ENCODE measurements at regions not wholly inside any gene's neighbourhood (a gene's known extent, or its start where the extent isn't known, plus 50 kb on each side); places are given as distances from the start of the nearest gene placed in this dataset.

GRCh38 chr2:126531029-126531428, 124.9 kb upstream of the GYPC start:
- Mint-ChIP-seq H3K4me3 (no peak overlapping the region), H3K36me3 (ENCODE audit: low read depth) (no peaks in the 10 kb centered on the region), H3K27me3 (no peaks in the 10 kb centered on the region), H3K4me1 (peaks cover 8% of the 10 kb centered on the region), H3K9me3 (no peaks in the 10 kb centered on the region), H3K27ac (no peak overlapping the region)
- CTCF ChIA-PET: interaction anchor here (4.3 kb wide), 1 partner anchor 246 kb away, joined by 31 read pairs; no protein-coding TSS in a partner anchor
- no peak for DNase-seq
- POLR2A ChIA-PET: no interaction called here

DNA sequence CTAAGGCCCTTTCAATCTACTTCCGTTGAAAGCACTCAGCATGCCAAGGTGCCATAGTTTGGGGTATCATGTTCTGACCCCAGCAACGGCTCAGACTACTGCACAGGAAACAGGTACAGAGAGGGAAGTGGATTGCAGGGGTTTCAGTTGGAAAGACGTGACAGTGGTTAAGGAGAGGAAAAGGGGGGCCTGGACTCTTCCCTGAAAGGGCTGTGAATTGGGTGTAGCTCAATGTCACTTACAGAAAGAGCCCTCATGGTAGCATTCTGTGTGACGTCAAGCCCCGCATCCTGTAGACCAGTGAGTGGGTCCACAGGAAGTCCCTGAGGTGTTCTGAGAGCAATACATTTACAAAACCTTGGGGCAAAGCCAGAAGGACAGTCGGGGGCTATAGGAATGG, 121.5 kb upstream of the GYPC start:
- Mint-ChIP-seq H3K4me3 (no peak overlapping the region), H3K27ac (no peak overlapping the region), H3K9me3 (no peaks in the 10 kb centered on the region), H3K36me3 (ENCODE audit: low read depth) (no peaks in the 10 kb centered on the region), H3K4me1 (peaks cover 8% of the 10 kb centered on the region), H3K27me3 (peaks cover 6% of the 10 kb centered on the region)
- ChIA-PET POLR2A (no interaction called here), CTCF (no interaction called here)
- DNase-seq: no peak

DNA sequence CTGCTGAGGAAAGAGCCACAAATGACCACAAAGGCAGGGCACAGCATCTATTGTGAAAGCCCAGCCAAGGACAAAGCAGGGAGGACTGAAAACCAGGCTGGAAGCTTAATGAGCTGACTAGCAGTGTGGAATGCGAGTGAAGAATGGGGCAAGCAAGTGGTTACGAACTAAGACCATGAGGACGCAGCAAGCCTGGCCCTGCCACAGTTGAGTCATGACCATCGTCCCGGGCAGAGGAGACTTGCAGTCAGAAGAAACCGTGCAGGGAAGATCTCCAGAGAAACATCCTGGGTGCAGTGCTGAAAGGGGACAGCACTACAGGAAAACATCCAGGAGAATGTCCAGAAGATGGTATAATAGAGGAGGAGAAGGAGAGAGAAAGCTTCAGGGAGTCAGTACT, 120.5 kb upstream of the GYPC start:
- peaks cover 8% of the 10 kb centered on the region for H3K4me1 Mint-ChIP-seq
- no peak for DNase-seq
- ChIA-PET POLR2A (no interaction called here), CTCF (no interaction called here)
- no peak overlapping the region for H3K4me3 Mint-ChIP-seq
- H3K27me3 Mint-ChIP-seq: peaks cover 14% of the 10 kb centered on the region
- H3K36me3 Mint-ChIP-seq (ENCODE audit: low read depth): no peaks in the 10 kb centered on the region
- peaks cover 2% of the 10 kb centered on the region for H3K9me3 Mint-ChIP-seq
- H3K27ac Mint-ChIP-seq: no peak overlapping the region

GRCh38 chr2:126536605-126537200, 119.3 kb upstream of the GYPC start:
- ChIA-PET CTCF (no interaction called here), POLR2A (no interaction called here)
- DNase-seq: no peak
- Mint-ChIP-seq H3K9me3 (peaks cover 2% of the 10 kb centered on the region), H3K36me3 (ENCODE audit: low read depth) (no peaks in the 10 kb centered on the region), H3K27me3 (peaks cover 14% of the 10 kb centered on the region), H3K27ac (no peak overlapping the region), H3K4me3 (no peak overlapping the region), H3K4me1 (peaks cover 8% of the 10 kb centered on the region)

- Mint-ChIP-seq H3K4me3 (no peak overlapping the region), H3K36me3 (ENCODE audit: low read depth) (peaks cover 1% of the 10 kb centered on the region), H3K9me3 (peaks cover 14% of the 10 kb centered on the region), H3K4me1 (peaks cover 8% of the 10 kb centered on the region), H3K27me3 (peaks cover 14% of the 10 kb centered on the region), H3K27ac (no peak overlapping the region)
- CTCF ChIA-PET: no interaction called here
- POLR2A ChIA-PET: no interaction called here
- DNase-seq: no peak
Measured at GRCh38 chr2:126539101-126539500, 116.9 kb upstream of the GYPC start.

DNA sequence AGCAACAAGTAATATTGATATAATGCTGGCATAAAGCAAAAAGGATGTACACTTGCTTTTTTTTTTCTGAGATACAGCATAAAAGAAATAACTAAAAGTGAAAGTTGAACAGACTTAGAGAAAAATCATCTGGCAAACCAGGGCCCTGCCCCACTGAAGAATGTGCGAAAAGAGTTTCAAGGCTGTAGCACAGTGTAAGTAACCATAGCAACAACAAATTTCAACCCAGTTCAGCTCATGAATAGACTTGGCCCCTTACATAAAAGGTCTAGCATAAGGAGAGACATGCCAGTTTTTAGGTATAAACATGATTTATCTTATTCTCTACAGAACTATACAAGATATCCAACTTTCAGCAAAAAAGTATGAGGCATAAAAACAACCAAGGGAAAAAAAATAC, 113.7 kb upstream of the GYPC start:
- no peak for DNase-seq
- H3K4me1 Mint-ChIP-seq: no peaks in the 10 kb centered on the region
- peaks cover 1% of the 10 kb centered on the region for H3K36me3 Mint-ChIP-seq (ENCODE audit: low read depth)
- H3K27me3 Mint-ChIP-seq: peaks cover 11% of the 10 kb centered on the region
- H3K27ac Mint-ChIP-seq: no peak overlapping the region
- H3K4me3 Mint-ChIP-seq: no peak overlapping the region
- peaks cover 14% of the 10 kb centered on the region for H3K9me3 Mint-ChIP-seq
- ChIA-PET POLR2A (no interaction called here), CTCF (no interaction called here)

GRCh38 chr2:126543081-126543480, 112.9 kb upstream of the GYPC start:
- H3K27me3 Mint-ChIP-seq: peaks cover 13% of the 10 kb centered on the region
- ChIA-PET POLR2A (no interaction called here), CTCF (no interaction called here)
- H3K36me3 Mint-ChIP-seq (ENCODE audit: low read depth): peaks cover 1% of the 10 kb centered on the region
- no peak overlapping the region for H3K27ac Mint-ChIP-seq
- H3K4me1 Mint-ChIP-seq: no peaks in the 10 kb centered on the region
- peaks cover 14% of the 10 kb centered on the region for H3K9me3 Mint-ChIP-seq
- H3K4me3 Mint-ChIP-seq: no peak overlapping the region
- no peak for DNase-seq

- ChIA-PET CTCF (no interaction called here), POLR2A (no interaction called here)
- H3K27ac Mint-ChIP-seq: no peak overlapping the region
- H3K27me3 Mint-ChIP-seq: peaks cover 5% of the 10 kb centered on the region
- no peak overlapping the region for H3K4me3 Mint-ChIP-seq
- no peak for DNase-seq
- H3K9me3 Mint-ChIP-seq: no peaks in the 10 kb centered on the region
- no peaks in the 10 kb centered on the region for H3K36me3 Mint-ChIP-seq (ENCODE audit: low read depth)
- no peaks in the 10 kb centered on the region for H3K4me1 Mint-ChIP-seq
Measured at GRCh38 chr2:126558029-126558428, 97.9 kb upstream of the GYPC start.

DNA sequence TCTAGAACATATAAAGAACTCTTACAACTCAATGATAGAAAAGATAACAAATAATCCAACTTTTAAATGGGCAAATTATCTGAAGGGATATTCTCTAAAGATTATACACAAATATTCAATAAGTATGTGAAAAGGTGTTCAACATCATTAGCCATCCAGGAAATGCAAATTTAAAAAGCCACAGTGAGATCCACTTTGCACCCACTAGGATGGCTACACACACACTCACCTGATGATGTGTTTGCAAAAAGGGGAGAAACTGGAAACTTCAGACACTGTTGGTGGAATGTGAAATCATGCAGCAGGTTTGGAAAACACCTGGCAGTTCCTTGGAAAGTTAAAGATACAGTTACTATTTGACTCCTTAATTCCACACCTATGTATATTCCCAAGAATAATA, 87.2 kb upstream of the GYPC start:
- Mint-ChIP-seq H3K9me3 (peaks cover 3% of the 10 kb centered on the region), H3K27me3 (no peaks in the 10 kb centered on the region), H3K27ac (no peak overlapping the region), H3K4me3 (no peak overlapping the region), H3K4me1 (no peaks in the 10 kb centered on the region), H3K36me3 (ENCODE audit: low read depth) (no peaks in the 10 kb centered on the region)
- ChIA-PET POLR2A (no interaction called here), CTCF (no interaction called here)
- no peak for DNase-seq

DNA sequence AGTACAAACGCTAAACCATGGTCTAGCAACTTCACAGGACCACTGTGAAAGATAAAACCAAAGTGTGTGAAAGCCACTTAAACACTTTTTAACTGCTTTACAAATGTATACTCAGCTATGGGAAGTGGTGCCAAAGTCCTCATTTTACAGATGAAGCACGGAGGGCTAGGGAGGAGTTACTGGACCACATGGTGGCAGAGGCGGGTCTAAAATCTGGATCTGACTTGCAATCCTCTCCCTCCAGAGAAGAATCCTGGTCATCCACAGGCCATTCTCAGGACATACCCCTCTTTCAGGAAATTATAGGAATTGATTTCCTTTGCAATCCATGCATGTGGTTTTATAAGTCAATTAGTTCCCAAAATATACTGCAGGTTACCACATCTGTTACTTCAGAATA, 84.6 kb upstream of the GYPC start:
- POLR2A ChIA-PET: no interaction called here
- Mint-ChIP-seq H3K27ac (no peak overlapping the region), H3K4me3 (no peak overlapping the region), H3K27me3 (no peaks in the 10 kb centered on the region), H3K4me1 (no peaks in the 10 kb centered on the region), H3K36me3 (ENCODE audit: low read depth) (no peaks in the 10 kb centered on the region), H3K9me3 (no peaks in the 10 kb centered on the region)
- DNase-seq: no peak
- CTCF ChIA-PET: no interaction called here

DNA sequence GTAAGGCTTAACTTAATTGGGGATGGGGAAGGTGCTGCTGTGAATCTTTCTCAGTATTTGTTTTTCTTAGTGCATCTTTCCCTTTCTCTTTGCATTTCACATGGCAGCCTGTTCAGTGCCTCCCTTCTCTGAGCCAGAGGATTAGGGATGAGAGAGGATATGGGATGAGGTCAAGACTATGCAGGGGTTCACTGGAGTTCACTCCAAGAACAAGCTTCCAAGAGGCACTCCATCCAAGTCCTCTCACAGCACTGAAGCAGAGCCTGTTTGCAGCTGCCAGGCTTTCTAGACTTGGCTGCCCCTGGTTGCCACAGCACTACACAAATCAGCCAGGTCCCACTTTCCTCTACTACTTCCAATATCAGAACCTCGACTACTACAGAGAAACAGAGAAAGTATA, 80.3 kb upstream of the GYPC start:
- ChIA-PET CTCF (no interaction called here), POLR2A (no interaction called here)
- Mint-ChIP-seq H3K27ac (no peak overlapping the region), H3K9me3 (no peaks in the 10 kb centered on the region), H3K4me1 (no peaks in the 10 kb centered on the region), H3K27me3 (no peaks in the 10 kb centered on the region), H3K4me3 (no peak overlapping the region), H3K36me3 (ENCODE audit: low read depth) (no peaks in the 10 kb centered on the region)
- no peak for DNase-seq

- H3K36me3 Mint-ChIP-seq (ENCODE audit: low read depth): no peaks in the 10 kb centered on the region
- H3K27ac Mint-ChIP-seq: no peak overlapping the region
- no peaks in the 10 kb centered on the region for H3K27me3 Mint-ChIP-seq
- no peaks in the 10 kb centered on the region for H3K9me3 Mint-ChIP-seq
- no peak for DNase-seq
- H3K4me3 Mint-ChIP-seq: no peak overlapping the region
- CTCF ChIA-PET: no interaction called here
- H3K4me1 Mint-ChIP-seq: no peaks in the 10 kb centered on the region
- POLR2A ChIA-PET: no interaction called here
Measured at GRCh38 chr2:126579868-126580267, 76.1 kb upstream of the GYPC start.

GRCh38 chr2:126586317-126586716, 69.6 kb upstream of the GYPC start:
- Mint-ChIP-seq H3K4me3 (no peak overlapping the region), H3K4me1 (no peaks in the 10 kb centered on the region), H3K9me3 (no peaks in the 10 kb centered on the region), H3K27ac (no peak overlapping the region), H3K36me3 (ENCODE audit: low read depth) (no peaks in the 10 kb centered on the region), H3K27me3 (peaks cover 9% of the 10 kb centered on the region)
- ChIA-PET CTCF (no interaction called here), POLR2A (no interaction called here)
- DNase-seq: no peak

DNA sequence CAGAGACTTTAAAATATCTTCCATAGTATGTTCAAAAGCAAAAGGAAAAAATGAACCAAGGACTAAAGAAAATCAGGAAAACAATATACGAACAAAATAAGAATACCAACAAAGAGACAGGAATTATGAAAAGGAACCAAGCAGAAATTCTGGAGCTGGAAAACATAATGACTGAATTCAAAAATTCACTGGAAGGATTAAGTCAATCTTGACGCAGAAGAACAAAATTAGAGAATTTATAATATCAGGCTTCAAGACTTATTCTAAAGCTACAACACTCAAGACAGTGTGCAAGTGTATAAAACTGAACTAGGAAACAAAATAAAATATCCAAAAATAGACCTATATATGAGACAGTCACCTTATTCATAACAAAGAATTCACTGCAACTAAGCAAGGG, 56.9 kb upstream of the GYPC start:
- DNase-seq: no peak
- Mint-ChIP-seq H3K27ac (no peak overlapping the region), H3K4me3 (no peak overlapping the region), H3K27me3 (no peaks in the 10 kb centered on the region), H3K4me1 (no peaks in the 10 kb centered on the region), H3K36me3 (ENCODE audit: low read depth) (no peaks in the 10 kb centered on the region), H3K9me3 (peaks cover 10% of the 10 kb centered on the region)
- ChIA-PET CTCF (no interaction called here), POLR2A (no interaction called here)

- Mint-ChIP-seq H3K4me3 (no peak overlapping the region), H3K9me3 (peaks cover 26% of the 10 kb centered on the region), H3K4me1 (no peaks in the 10 kb centered on the region), H3K27ac (no peak overlapping the region), H3K36me3 (ENCODE audit: low read depth) (peaks cover 1% of the 10 kb centered on the region), H3K27me3 (peaks cover 5% of the 10 kb centered on the region)
- CTCF ChIA-PET: no interaction called here
- POLR2A ChIA-PET: no interaction called here
- no peak for DNase-seq
Measured at GRCh38 chr2:126600742-126601141, 55.2 kb upstream of the GYPC start.
